GM23338 (cell line): ENCODE measurements at regions not wholly inside any gene's neighbourhood (a gene's known extent, or its start where the extent isn't known, plus 50 kb on each side); places are given as distances from the start of the nearest gene placed in this dataset.

ENCODE experiments used
- ATAC-seq: fragments of 200-7000 bp; cut with Tn5 transposase; 3 replicates; pipeline ENCODE4 v1.9.1; 2020
- DNase-seq: peaks from one replicate; pipeline ENCODE4 v3.0.0-alpha.2; 2015; ENCODE audit warnings: low spot score
- H2AFZ ChIP-seq: fragments of 200-600 bp; sonication (generic); 2 replicates; pipeline ENCODE4 v1.8.0; 2016; ENCODE audit warnings: antibody characterized with exemption, mild to moderate bottlenecking, moderate library complexity
- H3F3A ChIP-seq: fragments of 200-600 bp; sonication (generic); replicated peaks from 2 replicates; pipeline ENCODE4 v1.8.0; 2017; ENCODE audit warnings: antibody characterized with exemption, mixed run types, low read depth
- H3K27ac ChIP-seq: fragments of 200-600 bp; sonication (generic); 2 replicates; pipeline ENCODE4 v1.6.1; 2016; ENCODE audit warnings: low read depth
- H3K27me3 ChIP-seq: fragments of 200-600 bp; sonication (generic); 2 replicates; pipeline ENCODE4 v1.8.0; 2016; ENCODE audit warnings: mild to moderate bottlenecking, mixed run types, moderate library complexity; ENCODE audit not compliant: insufficient read depth
- H3K36me3 ChIP-seq: fragments of 200-600 bp; sonication (generic); 2 replicates; pipeline ENCODE4 v1.8.0; 2016; ENCODE audit warnings: mild to moderate bottlenecking; ENCODE audit not compliant: insufficient read depth
- H3K4me1 ChIP-seq: fragments of 200-600 bp; sonication (generic); 2 replicates; pipeline ENCODE4 v1.8.0; 2016; ENCODE audit warnings: mild to moderate bottlenecking, moderate library complexity; ENCODE audit not compliant: insufficient read depth
- H3K4me2 ChIP-seq: fragments of 200-600 bp; sonication (generic); 2 replicates; pipeline ENCODE4 v1.7.1; 2017; ENCODE audit warnings: mixed run types
- H3K4me3 ChIP-seq: fragments of 200-600 bp; sonication (generic); 2 replicates; pipeline ENCODE4 v1.6.1; 2016; ENCODE audit warnings: mixed run types
- H3K79me2 ChIP-seq: fragments of 200-600 bp; sonication (generic); replicated peaks from 2 replicates; pipeline ENCODE4 v1.8.0; 2017; ENCODE audit warnings: mild to moderate bottlenecking; ENCODE audit not compliant: insufficient read depth
- H3K9me2 ChIP-seq: fragments of 200-600 bp; sonication (generic); 2 replicates; pipeline ENCODE4 v1.8.0; 2017; ENCODE audit not compliant: insufficient read depth
- H4K20me1 ChIP-seq: fragments of 200-600 bp; sonication (generic); replicated peaks from 2 replicates; pipeline ENCODE4 v1.8.0; 2017; ENCODE audit warnings: mild to moderate bottlenecking; ENCODE audit not compliant: insufficient read depth
- H3K27ac Mint-ChIP-seq: 2 replicates; pipeline ENCODE4 v1.8.0; 2020; ENCODE audit warnings: inconsistent platforms, mild to moderate bottlenecking, moderate library complexity, mixed read lengths
- H3K27me3 Mint-ChIP-seq: 3 replicates; pipeline ENCODE4 v1.8.0; 2022; ENCODE audit warnings: low read depth, mild to moderate bottlenecking, moderate library complexity, mixed read lengths, inconsistent platforms; ENCODE audit not compliant: insufficient read depth, poor library complexity
- H3K36me3 Mint-ChIP-seq: 3 replicates; pipeline ENCODE4 v1.8.0; 2021; ENCODE audit warnings: low read depth, mild to moderate bottlenecking, inconsistent platforms, moderate library complexity, mixed read lengths
- H3K4me1 Mint-ChIP-seq: 3 replicates; pipeline ENCODE4 v1.8.0; 2020; ENCODE audit warnings: mild to moderate bottlenecking, inconsistent platforms, mixed read lengths
- H3K4me3 Mint-ChIP-seq: 3 replicates; pipeline ENCODE4 v1.8.0; 2021; ENCODE audit warnings: moderate library complexity, mild to moderate bottlenecking, inconsistent platforms, mixed read lengths
- H3K9me3 Mint-ChIP-seq: 3 replicates; pipeline ENCODE4 v1.8.0; 2020; ENCODE audit warnings: moderate library complexity, mild to moderate bottlenecking, inconsistent platforms, mixed read lengths
- CREB1 ChIP-seq: fragments of 250-450 bp; sonication (Bioruptor Pico); IDR thresholded peaks from 2 replicates; pipeline ENCODE4 v1.5.0; 2020; ENCODE audit warnings: low read depth, mild to moderate bottlenecking, moderate library complexity
- EZH2 ChIP-seq: fragments of 200-600 bp; sonication (generic); IDR thresholded peaks from one replicate; pipeline ENCODE4 v1.8.0; 2017; ENCODE audit warnings: antibody characterized with exemption, mild to moderate bottlenecking, low read depth; ENCODE audit not compliant: unreplicated experiment
- EZH2phosphoT487 ChIP-seq: fragments of 200-600 bp; sonication (generic); IDR thresholded peaks from one replicate; pipeline ENCODE4 v1.8.1; 2018; ENCODE audit warnings: antibody characterized with exemption; ENCODE audit not compliant: unreplicated experiment
- NANOG ChIP-seq: IDR thresholded peaks from 2 replicates; pipeline ENCODE4 v1.6.1; 2016; ENCODE audit warnings: antibody characterized with exemption, borderline replicate concordance
- TF ChIP-seq, protein P1 (sequence below): fragments of 250-450 bp; sonication (Bioruptor Pico); IDR thresholded peaks from 2 replicates; pipeline ENCODE4 v1.5.0; 2020; ENCODE audit warnings: mild to moderate bottlenecking, moderate library complexity
- TF ChIP-seq, protein P2 (sequence below): IDR thresholded peaks from 2 replicates; pipeline ENCODE4 v1.6.1; 2016; ENCODE audit warnings: antibody characterized with exemption

DNA sequence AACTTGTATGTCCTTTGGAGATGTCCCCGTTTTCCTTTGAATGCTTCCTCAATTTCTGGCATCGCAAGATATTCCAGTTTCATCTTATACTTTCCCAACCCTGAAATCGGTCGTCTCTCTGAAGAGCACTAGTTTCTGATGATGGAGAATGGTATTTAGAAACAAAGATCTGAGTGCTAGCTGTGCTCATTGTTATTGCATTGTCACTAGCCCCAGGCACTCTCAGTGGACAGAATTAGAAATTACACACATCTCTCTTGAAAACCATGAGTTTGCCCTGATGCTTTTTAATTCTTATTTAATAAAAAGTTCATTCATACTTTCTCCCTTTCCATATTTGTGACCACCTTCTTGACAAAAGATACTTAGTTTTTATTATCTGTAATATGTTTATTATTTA is 67.7 kb downstream of the C9orf152 start:
- no peak overlapping the region for H3K4me3 Mint-ChIP-seq
- TF ChIP-seq NANOG (no peak), EZH2 (no peak), EZH2phosphoT487 (no peak), CREB1 (no peak)
- TF ChIP-seq, protein P1, sequence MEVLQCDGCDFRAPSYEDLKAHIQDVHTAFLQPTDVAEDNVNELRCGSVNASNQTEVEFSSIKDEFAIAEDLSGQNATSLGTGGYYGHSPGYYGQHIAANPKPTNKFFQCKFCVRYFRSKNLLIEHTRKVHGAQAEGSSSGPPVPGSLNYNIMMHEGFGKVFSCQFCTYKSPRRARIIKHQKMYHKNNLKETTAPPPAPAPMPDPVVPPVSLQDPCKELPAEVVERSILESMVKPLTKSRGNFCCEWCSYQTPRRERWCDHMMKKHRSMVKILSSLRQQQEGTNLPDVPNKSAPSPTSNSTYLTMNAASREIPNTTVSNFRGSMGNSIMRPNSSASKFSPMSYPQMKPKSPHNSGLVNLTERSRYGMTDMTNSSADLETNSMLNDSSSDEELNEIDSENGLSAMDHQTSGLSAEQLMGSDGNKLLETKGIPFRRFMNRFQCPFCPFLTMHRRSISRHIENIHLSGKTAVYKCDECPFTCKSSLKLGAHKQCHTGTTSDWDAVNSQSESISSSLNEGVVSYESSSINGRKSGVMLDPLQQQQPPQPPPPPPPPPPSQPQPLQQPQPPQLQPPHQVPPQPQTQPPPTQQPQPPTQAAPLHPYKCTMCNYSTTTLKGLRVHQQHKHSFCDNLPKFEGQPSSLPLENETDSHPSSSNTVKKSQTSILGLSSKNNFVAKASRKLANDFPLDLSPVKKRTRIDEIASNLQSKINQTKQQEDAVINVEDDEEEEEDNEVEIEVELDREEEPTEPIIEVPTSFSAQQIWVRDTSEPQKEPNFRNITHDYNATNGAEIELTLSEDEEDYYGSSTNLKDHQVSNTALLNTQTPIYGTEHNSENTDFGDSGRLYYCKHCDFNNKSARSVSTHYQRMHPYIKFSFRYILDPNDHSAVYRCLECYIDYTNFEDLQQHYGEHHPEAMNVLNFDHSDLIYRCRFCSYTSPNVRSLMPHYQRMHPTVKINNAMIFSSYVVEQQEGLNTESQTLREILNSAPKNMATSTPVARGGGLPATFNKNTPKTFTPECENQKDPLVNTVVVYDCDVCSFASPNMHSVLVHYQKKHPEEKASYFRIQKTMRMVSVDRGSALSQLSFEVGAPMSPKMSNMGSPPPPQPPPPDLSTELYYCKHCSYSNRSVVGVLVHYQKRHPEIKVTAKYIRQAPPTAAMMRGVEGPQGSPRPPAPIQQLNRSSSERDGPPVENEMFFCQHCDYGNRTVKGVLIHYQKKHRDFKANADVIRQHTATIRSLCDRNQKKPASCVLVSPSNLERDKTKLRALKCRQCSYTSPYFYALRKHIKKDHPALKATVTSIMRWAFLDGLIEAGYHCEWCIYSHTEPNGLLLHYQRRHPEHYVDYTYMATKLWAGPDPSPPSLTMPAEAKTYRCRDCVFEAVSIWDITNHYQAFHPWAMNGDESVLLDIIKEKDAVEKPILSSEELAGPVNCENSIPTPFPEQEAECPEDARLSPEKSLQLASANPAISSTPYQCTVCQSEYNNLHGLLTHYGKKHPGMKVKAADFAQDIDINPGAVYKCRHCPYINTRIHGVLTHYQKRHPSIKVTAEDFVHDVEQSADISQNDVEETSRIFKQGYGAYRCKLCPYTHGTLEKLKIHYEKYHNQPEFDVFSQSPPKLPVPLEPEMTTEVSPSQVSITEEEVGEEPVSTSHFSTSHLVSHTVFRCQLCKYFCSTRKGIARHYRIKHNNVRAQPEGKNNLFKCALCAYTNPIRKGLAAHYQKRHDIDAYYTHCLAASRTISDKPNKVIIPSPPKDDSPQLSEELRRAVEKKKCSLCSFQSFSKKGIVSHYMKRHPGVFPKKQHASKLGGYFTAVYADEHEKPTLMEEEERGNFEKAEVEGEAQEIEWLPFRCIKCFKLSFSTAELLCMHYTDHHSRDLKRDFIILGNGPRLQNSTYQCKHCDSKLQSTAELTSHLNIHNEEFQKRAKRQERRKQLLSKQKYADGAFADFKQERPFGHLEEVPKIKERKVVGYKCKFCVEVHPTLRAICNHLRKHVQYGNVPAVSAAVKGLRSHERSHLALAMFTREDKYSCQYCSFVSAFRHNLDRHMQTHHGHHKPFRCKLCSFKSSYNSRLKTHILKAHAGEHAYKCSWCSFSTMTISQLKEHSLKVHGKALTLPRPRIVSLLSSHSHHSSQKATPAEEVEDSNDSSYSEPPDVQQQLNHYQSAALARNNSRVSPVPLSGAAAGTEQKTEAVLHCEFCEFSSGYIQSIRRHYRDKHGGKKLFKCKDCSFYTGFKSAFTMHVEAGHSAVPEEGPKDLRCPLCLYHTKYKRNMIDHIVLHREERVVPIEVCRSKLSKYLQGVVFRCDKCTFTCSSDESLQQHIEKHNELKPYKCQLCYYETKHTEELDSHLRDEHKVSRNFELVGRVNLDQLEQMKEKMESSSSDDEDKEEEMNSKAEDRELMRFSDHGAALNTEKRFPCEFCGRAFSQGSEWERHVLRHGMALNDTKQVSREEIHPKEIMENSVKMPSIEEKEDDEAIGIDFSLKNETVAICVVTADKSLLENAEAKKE (CRISPR knock-in tag): no peak
- TF ChIP-seq, protein P2, sequence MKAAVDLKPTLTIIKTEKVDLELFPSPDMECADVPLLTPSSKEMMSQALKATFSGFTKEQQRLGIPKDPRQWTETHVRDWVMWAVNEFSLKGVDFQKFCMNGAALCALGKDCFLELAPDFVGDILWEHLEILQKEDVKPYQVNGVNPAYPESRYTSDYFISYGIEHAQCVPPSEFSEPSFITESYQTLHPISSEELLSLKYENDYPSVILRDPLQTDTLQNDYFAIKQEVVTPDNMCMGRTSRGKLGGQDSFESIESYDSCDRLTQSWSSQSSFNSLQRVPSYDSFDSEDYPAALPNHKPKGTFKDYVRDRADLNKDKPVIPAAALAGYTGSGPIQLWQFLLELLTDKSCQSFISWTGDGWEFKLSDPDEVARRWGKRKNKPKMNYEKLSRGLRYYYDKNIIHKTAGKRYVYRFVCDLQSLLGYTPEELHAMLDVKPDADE: no peak
- Histone ChIP-seq H4K20me1 (no peaks in the 10 kb centered on the region; the same call in none of the 2 replicates), H3K36me3 (no peaks in the 10 kb centered on the region), H3K4me3 (no peak overlapping the region), H3K27me3 (no peaks in the 10 kb centered on the region), H3K79me2 (peaks cover 52% of the 10 kb centered on the region), H3F3A (no peaks in the 10 kb centered on the region), H2AFZ (no peak overlapping the region), H3K4me1 (no peaks in the 10 kb centered on the region), H3K4me2 (no peak overlapping the region), H3K9me2 (no peaks in the 10 kb centered on the region), H3K27ac (no peak overlapping the region)
- peaks cover 52% of the 10 kb centered on the region for H3K36me3 Mint-ChIP-seq
- DNase-seq: no peak
- H3K27ac Mint-ChIP-seq: no peak overlapping the region
- peaks cover 16% of the 10 kb centered on the region for H3K4me1 Mint-ChIP-seq
- peaks cover 12% of the 10 kb centered on the region for H3K27me3 Mint-ChIP-seq
- H3K9me3 Mint-ChIP-seq: no peaks in the 10 kb centered on the region
- ATAC-seq: no peak
